ENCODE measurements at regions not wholly inside any gene's neighbourhood (a gene's known extent, or its start where the extent isn't known, plus 50 kb on each side); places are given as distances from the start of the nearest gene placed in this dataset.
"Not testable (repeated sequence)": the region's sequence is repeated elsewhere in the genome, so short reads cannot be mapped to it uniquely, and the experiment has no call there.

DNA sequence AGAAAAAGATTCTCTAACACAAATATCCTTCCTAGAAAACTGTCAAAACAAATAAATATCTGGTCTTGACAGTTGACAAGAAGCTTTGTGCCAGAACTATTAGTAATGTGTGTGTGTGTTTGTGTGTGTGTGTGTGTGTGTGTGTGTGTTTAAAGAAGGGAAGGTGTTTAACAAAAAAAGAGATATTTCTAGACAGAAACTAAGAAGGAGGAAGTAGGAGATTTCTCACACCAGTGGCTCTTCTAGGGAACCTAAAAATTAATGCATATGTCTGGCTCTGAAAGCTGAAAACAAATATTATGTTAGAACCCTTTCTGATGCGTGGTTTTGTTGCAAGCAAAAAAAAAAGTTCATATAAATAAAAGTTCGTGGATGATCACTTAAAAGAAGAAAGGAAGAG, 277.5 kb downstream of the RPS4Y2 start:
- no peak for DNase-seq (ENCODE audit: low read depth in 2 of 2, low spot score in 1 of 2)

DNA sequence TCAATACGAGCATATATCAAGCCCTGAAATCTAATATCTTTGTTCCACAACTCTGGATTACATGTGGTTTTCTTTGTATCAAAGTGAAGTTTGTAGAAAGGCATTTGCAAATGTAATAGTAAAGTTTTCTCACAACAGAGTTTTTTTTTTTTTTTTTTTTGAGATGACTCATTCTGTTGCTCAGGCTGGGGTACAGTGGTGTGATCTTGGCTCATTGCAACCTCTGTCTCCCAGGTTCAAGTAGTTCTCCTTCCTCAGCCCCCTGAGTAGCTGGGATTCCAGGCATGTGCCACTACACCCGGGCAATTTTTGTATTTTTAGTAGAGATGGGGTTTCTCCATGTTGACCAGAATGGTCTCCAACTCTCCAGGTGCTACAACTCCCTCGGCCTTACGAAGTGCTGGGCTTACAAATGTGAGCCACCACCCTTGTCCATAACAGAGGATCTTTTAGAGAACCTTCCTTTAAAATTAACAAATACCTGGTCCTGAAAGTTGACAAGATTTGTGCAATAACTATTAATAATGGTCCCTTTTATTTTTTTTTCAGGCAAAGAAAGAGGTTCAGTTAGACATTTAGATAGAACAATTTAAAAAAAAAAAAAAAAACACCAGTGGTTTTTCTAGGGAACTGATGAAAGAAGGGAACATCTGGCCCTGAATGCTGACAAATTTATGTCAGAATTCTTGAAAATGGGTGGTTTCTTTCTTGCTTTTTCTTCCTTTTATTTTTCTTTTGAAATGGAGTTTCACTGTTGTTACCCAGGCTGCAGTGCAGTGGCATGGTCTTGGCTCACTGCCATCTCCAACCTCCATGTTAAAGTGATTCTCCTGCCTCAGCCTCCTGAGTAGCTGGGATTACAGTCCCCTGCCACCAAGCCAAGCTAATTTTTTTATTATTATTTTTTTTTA, 278.5 kb downstream of the RPS4Y2 start:
- DNase-seq (ENCODE audit: low read depth in 2 of 2, low spot score in 1 of 2): no peak

DNA sequence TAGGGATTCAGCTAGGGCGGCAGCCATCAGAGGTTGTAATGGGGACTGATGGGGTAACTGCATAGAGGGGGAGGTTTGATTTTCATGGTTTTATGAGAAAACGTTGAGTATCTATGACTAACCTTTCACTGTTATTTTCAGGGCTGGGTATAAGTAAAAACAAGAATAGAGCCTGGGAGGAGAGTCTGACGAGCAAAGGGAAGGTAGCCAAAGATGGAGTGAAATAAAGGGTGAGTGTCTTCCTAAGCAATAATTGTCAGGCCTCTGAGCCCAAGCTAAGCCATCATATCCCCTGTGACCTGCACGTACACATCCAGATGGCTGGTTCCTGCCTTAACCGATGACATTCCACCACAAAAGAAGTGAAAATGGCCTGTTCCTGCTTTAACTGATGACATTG, 281.5 kb downstream of the RPS4Y2 start:
- not testable (repeated sequence) for DNase-seq (ENCODE audit: low read depth in 2 of 2, low spot score in 1 of 2)

DNA sequence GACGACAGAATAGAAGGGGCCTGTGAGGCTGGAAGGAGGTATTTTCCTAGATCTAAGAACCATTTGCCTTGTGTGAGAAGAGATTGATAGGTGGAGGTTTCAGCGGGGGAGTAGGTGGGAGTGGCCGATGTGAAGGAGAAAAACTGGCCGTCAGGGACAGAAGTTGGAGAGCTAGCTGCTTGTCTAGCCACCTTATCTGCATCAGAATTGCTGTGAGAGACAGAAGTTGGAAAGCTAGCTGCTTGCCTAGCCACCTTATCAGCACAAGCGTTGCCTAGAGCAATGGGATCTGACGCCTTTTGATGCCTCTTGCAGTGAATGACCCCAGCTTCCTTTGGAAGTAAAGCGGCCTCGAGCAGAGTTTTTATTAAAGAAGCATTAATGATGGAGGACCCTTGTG, 283.9 kb downstream of the RPS4Y2 start:
- no peak for DNase-seq (ENCODE audit: low read depth in 2 of 2, low spot score in 1 of 2)

DNA sequence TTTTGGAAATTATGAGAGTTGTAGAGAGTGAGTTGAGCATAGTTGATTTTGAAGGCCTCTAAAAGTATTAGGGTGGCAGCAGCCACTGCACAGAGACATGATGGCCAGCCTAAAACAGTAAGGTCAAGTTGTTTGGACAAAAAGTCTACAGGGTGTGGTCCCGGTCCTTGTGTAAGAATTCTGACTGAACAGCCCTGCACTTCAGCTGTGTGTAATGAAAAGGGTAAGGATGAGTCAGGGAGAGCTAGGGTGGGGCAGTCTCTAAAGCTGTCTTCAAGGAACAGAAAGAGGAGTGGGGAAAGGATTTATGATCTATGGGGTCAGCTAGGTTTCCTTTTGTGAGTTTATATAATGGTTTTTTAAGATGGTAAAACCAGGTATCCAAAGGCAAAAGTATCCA, 284.8 kb downstream of the RPS4Y2 start:
- DNase-seq (ENCODE audit: low read depth in 2 of 2, low spot score in 1 of 2): not testable (repeated sequence)

DNA sequence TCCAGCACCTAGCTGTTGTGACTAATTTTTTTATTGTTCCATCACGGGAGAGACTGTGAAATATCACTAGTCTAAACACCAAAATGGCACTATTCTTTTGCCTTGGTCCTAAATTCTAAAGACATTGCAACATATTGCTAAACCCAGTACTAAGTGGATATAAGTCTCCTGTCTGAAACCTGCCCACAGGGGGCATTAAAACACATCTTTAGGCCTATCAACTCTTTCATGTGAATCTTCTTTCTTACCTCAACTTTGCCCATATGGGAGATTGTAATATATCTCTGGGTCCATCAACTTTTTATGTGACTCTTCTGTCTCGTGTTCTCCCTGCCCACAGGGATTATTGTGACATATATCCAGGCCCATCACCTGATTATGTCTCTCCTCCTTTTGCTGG, 317.2 kb downstream of the RPS4Y2 start:
- DNase-seq (ENCODE audit: low read depth in 2 of 2, low spot score in 1 of 2): no peak

DNA sequence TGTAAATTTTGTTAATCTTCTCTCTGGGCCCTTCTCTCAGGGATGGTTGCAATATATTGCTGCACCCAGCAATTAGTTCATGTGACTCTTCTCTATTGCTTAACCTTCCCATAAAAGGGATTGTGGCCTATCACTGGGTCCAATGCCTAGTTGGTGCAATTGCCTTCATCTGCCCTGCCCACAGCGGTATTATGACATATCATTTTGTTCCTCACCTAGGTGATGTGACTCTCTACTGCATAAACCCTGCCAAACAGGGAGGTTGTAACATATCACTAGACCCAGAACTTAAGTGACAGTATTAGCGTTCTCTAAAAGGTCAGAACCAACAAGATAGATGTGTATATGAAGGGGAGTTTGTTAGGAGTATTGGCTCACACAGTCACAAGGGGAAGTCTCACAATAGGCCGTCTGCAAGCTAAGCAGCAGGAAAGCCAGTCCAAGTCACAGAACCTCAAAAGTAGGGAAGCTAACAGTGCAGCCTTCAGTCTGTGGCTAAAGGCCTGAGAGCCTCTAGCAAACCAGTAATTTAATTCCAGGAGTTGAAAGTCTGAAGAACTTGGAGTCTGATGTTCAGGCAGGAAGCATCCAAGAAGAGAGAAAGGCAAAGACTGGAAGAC, 317.8 kb downstream of the RPS4Y2 start:
- no peak for DNase-seq (ENCODE audit: low read depth in 2 of 2, low spot score in 1 of 2)

DNA sequence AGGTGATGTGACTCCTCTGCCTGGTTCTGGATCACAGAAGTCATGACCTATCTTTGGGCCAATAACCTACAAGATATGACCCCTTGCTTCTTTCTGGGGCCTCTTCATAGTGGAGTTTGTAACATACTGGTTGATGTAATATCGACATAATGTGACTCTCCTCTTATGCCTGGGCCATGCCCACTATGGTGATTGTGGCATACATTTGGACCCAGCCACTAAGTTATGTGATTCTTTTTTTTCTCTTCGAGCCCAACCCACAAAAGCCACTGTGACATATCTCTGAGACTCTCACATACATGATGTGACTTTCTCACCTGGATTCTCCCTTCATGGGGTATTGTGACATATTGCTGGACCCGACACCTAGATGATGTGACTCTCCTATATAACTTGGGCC, 319.8 kb downstream of the RPS4Y2 start:
- no peak for DNase-seq (ENCODE audit: low read depth in 2 of 2, low spot score in 1 of 2)

DNA sequence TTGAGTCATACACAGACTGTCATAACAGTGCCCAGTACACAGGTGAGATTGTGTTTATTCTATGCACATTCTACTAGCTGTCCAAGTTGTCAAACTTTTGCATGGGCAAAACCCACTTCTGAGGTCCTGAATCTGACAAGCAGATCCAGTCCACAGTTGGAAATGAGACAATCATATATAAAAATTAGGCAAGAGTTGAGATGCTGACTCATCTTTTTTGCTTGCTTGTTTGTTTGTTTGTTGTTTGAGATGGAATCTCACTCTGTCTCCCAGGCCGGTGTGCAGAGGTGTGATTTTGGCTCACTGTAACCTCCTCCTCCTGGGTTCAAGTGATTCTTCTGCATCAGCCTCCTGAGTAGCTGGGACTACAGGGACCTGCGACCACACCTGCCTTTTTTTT, 323.8 kb downstream of the RPS4Y2 start:
- DNase-seq (ENCODE audit: low read depth in 2 of 2, low spot score in 1 of 2): no peak

DNA sequence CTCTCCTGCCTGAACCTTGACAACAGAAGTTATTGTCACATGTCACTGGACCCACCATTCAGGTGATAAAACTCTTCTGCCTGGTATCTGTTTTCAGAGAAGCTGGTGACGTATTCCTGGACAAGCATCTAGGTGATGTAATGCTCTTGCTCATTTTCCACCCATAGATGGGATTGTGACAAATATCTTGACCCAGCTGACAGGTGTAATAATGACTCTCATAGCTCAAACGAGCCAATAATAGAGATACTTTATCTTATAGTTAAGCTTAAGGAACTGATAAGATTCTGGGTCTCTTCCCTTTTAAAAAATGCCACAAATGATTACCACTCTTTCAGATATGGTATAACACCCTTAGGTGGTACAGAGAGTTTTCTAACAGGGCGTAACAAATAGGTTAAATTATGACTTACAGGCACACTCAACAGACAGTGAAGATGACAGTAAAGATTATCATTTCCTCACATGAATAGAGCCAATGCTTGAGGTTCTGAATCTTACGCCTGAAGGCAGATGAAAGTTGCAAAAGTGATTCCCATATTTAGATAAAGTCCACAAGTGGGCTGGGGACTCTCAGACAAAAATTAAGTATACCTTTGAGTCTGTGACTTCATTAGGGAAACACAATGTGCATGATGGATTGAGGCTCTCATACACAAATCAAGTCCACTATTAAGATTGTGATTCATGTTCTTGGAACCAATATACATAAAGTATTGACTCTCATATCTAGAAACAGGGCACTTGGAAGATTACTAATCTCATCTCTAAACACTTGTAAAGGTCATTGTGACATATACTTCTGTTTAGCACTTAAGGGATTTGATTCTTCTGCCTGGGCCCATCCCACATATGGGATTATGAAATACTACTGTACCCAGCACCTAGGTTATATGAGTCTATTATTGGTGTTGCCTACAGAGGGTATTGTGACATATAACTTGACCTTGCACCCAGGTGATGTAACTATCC, 326.0 kb downstream of the RPS4Y2 start:
- DNase-seq (ENCODE audit: low read depth in 2 of 2, low spot score in 1 of 2): no peak

DNA sequence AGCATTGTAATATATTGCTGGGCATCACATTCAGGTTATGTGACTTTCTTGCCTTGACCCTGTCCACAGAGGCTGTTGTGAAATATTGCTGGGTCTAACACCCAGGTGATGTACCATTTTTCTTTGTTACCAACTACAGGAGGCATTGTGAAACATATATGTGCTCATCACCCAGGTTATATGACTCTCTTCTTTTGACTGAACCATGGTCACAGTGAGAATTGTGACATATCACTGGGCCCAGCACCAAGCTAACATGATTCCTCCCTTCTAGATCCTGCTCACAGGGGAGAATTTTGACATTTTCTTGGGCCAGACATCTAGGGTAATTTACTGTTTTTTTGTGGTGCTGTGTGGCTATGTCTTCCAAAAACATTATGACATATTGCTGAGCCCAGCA, 326.7 kb downstream of the RPS4Y2 start:
- DNase-seq (ENCODE audit: low read depth in 2 of 2, low spot score in 1 of 2): no peak

DNA sequence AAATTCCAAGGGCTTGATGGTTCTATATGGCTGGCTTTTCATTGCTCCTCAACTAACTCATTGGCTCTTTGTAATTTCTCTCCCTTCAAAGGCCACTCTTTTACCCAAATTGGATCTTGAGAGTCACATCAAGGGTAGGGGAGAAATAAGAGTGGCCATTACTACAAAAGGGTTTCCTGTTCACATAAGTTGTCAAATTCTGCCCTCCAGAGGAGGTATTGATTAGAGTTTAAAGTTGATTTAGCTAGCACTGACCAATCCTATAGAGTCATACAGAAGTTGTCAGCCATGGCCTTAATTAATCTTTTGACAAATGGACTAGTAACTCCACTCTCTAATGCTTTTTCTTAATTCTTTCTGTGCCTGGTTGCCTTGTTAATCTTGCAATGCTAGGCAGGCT, 336.0 kb downstream of the RPS4Y2 start:
- DNase-seq (ENCODE audit: low read depth in 2 of 2, low spot score in 1 of 2): no peak

DNA sequence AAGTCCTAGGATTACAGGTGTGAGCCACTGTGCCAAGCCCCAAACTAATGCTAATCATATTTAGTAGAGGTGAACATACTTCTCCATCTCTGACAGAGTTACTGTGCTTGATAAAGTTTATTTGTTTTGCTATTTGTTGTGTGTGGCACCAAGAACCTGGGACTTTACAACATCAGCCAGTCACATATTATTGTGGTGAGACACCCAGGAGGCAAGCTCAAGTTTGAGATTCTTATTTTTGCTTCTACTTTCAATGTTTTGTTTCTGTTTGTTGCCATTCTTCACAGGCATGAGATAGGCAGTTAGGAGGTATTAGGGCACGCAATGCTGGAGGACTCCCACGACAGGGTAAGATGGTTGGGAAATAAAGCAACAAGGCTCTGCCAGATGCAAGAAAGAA, 346.6 kb downstream of the RPS4Y2 start:
- no peak for DNase-seq (ENCODE audit: low read depth in 2 of 2, low spot score in 1 of 2)

DNA sequence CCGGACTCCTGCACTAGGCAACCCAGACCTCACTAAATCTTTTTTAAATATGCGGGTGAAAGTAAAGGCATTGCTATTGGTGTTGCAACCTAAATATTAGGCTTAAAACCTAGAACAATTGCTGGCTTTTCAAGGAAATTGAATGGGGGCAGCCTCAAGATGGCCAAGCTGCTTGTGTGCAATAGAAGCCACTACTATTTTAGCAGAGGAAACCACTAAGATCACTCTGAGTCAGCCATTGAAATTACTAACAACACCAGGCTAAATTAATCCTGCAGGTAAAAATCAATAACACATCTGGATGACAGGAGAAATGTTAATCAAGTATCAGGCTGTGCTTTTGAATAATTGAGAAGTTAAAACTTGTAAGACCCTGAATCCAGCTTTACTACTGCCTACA, 348.0 kb downstream of the RPS4Y2 start:
- no peak for DNase-seq (ENCODE audit: low read depth in 2 of 2, low spot score in 1 of 2)

DNA sequence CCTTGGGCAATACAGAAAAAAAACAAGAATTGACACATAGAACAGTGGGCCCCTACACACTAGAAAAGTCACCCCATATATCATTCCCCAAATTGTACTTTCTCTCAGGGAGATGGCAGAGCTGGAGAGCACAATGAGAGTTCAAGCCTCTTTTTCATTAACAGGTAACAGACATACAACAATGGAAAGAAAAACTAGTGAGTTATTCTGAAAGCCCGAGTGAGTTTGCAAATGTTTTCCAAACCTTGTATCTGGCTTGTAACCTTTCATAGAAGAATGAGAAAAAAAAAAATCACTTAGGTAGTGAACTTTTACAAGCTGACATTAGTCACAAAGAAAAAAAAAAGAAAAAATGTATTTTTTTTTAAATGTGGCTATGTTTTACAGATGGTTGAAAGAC, 349.6 kb downstream of the RPS4Y2 start:
- no peak for DNase-seq (ENCODE audit: low read depth in 2 of 2, low spot score in 1 of 2)

DNA sequence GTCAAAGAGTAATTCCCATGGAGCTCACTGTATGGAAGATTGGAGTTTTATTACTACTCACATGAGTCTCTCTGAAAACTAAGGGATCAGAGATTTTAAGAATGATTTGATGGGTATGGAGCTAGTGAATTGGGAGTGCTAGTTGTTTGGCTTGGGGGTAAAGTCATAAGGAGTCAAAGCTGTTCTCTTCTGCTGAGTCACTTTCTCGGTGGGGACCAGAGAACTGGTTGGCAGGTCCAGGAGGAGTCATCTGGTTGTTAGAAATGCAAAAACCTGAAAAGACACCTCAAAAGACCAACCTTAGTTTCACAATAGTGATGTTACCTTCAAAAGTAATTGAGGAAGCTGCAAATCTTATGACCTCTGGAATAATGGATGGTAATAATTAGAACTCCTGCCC, 355.4 kb downstream of the RPS4Y2 start:
- no peak for DNase-seq (ENCODE audit: low read depth in 2 of 2, low spot score in 1 of 2)

DNA sequence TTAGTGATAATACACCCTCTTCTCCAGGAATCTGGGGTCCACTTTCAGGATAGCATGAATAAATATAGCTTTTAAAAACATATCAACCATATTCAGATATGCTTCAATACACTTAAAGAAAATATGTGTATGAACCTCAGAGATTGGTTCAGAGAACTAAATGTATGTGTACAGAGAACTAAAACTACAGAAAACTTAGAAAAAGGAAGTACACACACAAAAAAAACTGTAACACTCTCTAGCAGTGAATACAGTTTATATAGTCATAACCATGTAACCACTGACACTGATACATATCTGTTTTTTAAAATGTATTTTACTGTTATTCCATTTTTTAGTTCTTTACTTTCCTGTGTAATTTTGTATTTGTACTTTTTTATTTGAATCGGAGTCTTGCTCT, 365.2 kb downstream of the RPS4Y2 start:
- DNase-seq (ENCODE audit: low read depth in 2 of 2, low spot score in 1 of 2): no peak

DNA sequence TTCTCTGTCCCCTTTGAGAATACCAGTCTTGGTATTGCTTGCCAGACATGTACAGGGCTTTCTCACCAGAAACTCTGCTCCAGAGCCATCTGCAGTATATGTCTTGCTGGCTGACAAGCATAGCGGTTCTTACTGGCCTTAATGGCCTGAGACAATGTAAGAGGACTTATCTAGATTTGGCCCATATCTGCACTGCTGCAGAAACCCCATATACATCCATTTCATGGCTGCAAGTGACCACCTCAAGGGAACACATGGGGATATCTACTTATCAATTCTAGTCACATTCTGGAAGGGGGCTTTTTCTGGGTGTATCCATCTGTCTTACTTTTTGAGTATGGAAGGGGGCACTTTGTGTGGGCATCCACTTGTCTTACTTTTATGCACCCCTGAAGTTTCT, 375.5 kb upstream of the RBMY1B start:
- no peak for DNase-seq (ENCODE audit: low read depth in 2 of 2, low spot score in 1 of 2)

DNA sequence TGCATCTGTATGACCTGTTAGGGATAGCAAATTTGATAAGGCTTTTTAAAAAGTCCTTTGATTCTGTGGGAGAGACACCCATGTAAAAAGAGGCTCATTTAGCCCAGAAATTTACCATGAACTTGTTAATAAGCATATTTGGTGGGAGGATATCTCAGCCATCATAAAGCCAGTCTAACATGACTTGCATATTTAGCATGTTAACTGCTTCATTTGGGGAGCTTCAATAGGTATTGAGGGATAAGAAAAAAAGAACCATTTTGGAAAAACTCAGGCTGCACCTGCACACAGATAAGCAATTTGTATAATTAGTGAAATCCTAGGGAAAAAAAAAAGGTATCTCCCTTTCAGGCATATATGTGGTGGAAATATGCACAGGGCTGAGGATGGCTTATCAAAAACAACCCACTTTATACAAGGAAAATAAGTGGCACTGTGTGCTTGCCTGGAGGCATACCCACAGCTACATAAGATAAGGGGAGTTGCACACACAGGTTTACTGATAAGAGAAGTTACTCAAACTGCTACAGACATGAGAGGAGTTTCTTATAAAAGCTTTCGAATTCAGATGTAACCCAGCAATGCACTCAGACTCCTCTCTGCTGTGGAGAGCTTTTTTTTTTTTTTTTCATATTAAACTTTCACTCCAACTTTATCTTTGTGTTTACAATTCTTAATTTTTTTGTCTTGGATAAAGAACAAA, 372.9 kb upstream of the RBMY1B start:
- DNase-seq (ENCODE audit: low read depth in 2 of 2, low spot score in 1 of 2): no peak

DNA sequence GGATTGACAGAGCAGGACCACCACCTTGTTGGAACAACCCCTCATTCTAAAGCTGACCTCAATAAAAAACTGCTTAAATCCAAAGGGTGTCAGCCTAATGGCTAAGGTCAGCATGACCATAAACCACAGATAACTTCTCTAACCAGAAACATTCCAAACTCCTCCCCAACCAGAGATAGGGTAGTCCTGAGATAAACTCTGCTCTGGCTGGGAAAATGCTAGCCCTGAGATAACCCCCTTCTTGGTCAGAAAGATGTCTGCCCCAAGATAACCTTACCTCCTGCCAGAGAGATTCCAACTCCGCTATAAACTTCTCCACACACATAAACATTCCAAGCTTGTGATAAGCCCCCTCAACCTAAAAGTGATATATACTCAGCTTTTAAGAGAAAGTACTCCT, 364.8 kb upstream of the RBMY1B start:
- no peak for DNase-seq (ENCODE audit: low read depth in 2 of 2, low spot score in 1 of 2)

DNA sequence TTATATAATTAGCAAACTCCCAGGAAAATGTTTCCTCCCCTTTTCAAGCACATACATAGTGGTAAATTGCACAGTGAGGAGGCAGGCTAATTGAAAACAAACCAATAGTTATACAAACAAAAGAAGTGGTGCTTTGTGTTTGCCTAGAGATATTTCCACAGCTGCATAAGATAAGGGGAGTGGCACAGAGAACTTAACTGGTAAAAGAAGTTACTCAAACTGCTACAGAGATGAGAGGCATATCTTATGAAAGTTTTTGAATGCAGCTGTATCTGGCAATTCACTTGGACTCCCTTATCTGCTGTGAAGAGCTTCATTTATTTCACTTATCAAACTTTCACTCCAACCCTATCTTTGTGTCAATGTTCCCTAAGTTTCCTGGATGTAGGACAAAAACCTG, 361.2 kb upstream of the RBMY1B start:
- DNase-seq (ENCODE audit: low read depth in 2 of 2, low spot score in 1 of 2): no peak

Measured in stimulated activated CD8-positive, alpha-beta memory T cell treated with anti-CD3 and anti-CD28 coated beads, Interleukin-4, amount 100 ng/mL, for 1 hour (primary cell).